ENCODE measurements at regions not wholly inside any gene's neighbourhood (a gene's known extent, or its start where the extent isn't known, plus 50 kb on each side); places are given as distances from the start of the nearest gene placed in this dataset.
"Not testable (repeated sequence)": the region's sequence is repeated elsewhere in the genome, so short reads cannot be mapped to it uniquely, and the experiment has no call there.

- TF ChIP-seq EZH2phosphoT487 (IDR thresholded peaks at IDR 0.05; ENCODE audit: borderline replicate concordance, low read length) = no peak
- TF ChIP-seq, protein P1, sequence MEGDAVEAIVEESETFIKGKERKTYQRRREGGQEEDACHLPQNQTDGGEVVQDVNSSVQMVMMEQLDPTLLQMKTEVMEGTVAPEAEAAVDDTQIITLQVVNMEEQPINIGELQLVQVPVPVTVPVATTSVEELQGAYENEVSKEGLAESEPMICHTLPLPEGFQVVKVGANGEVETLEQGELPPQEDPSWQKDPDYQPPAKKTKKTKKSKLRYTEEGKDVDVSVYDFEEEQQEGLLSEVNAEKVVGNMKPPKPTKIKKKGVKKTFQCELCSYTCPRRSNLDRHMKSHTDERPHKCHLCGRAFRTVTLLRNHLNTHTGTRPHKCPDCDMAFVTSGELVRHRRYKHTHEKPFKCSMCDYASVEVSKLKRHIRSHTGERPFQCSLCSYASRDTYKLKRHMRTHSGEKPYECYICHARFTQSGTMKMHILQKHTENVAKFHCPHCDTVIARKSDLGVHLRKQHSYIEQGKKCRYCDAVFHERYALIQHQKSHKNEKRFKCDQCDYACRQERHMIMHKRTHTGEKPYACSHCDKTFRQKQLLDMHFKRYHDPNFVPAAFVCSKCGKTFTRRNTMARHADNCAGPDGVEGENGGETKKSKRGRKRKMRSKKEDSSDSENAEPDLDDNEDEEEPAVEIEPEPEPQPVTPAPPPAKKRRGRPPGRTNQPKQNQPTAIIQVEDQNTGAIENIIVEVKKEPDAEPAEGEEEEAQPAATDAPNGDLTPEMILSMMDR (IDR thresholded peaks at IDR 0.05; ENCODE audit: low read depth, low read length, poor library complexity, severe bottlenecking) = no peak
These were observed 198.7 kb upstream of the ADAMTS3 start for GRCh38 chr4:72767618-72768302.

GRCh38 chr4:72765788-72766187 lies 196.8 kb upstream of the ADAMTS3 start:
- not testable (repeated sequence) for H3K9me3 ChIP-seq (ENCODE audit: control insufficient read depth, insufficient read depth, low read length); H3K4me2 ChIP-seq (ENCODE audit: low read length); H3K79me2 ChIP-seq (ENCODE audit: control insufficient read depth, low read length); H3K27ac ChIP-seq (ENCODE audit: low read depth, low read length); H3F3A ChIP-seq (ENCODE audit: control insufficient read depth, insufficient read depth); H3K36me3 ChIP-seq (ENCODE audit: control insufficient read depth, low read length); H4K20me1 ChIP-seq (ENCODE audit: control insufficient read depth, insufficient read depth, low read depth, low read length); H3K4me1 ChIP-seq (ENCODE audit: control insufficient read depth, low read length); H3K27me3 ChIP-seq (ENCODE audit: control insufficient read depth, low read length); H3K9me2 ChIP-seq (replicated peaks; ENCODE audit: control insufficient read depth, low read length); H3K4me3 ChIP-seq (ENCODE audit: low read length)

More at GRCh38 chr4:72767618-72768302, 198.7 kb upstream of the ADAMTS3 start:
- no peak overlapping the region for H3K27ac ChIP-seq (ENCODE audit: low read depth, low read length)
- no peak overlapping the region for H3K4me3 ChIP-seq (ENCODE audit: low read length)
- H3K9me2 ChIP-seq (replicated peaks; ENCODE audit: control insufficient read depth, low read length) = no peaks in the 10 kb centered on the region
- no peak overlapping the region for H3K4me2 ChIP-seq (ENCODE audit: low read length)
- no peaks in the 10 kb centered on the region for H3K27me3 ChIP-seq (ENCODE audit: control insufficient read depth, low read length)
- no peaks in the 10 kb centered on the region for H3K9me3 ChIP-seq (ENCODE audit: control insufficient read depth, insufficient read depth, low read length)
- H3K79me2 ChIP-seq (ENCODE audit: control insufficient read depth, low read length) = no peaks in the 10 kb centered on the region
- H3F3A ChIP-seq (ENCODE audit: control insufficient read depth, insufficient read depth) = no peaks in the 10 kb centered on the region
- no peaks in the 10 kb centered on the region for H3K4me1 ChIP-seq (ENCODE audit: control insufficient read depth, low read length)
- no peaks in the 10 kb centered on the region for H3K36me3 ChIP-seq (ENCODE audit: control insufficient read depth, low read length)
- no peaks in the 10 kb centered on the region for H4K20me1 ChIP-seq (ENCODE audit: control insufficient read depth, insufficient read depth, low read depth, low read length)

DNA sequence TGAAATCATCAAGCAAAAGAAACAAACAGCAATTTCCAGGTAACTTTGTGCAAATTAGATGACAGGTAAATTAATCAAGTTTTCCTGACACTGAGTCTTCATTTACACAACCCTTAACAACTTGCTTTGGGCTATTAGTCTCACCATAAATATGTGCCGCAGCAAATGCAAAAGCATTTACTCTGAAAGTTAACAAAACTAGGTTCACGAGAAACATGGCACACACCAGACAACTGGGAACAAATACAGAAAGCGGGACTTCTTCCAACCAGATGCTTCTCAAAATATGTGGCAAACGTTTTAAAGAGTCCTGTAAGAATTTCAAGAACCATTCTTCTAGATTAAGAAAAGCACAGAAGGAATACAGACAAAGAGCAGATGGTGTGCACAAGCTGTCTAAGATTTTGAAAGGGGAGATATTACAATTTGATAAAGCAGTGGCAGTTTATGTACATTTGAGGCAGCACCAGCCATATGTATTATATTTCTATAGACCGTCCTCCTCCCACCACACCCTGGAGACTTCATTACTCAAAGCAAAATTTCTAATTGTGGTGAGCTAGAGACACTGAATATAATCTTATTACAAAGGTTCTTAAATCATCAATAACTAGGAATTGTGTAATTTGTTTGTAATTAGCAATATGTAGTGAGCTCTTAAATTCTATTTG lies 192.5 kb upstream of the ADAMTS3 start:
- Histone ChIP-seq H3K4me2 (ENCODE audit: low read length) (no peak overlapping the region), H3K4me1 (ENCODE audit: control insufficient read depth, low read length) (no peaks in the 10 kb centered on the region), H3K9me3 (ENCODE audit: control insufficient read depth, insufficient read depth, low read length) (no peaks in the 10 kb centered on the region), H3F3A (ENCODE audit: control insufficient read depth, insufficient read depth) (no peaks in the 10 kb centered on the region), H3K79me2 (ENCODE audit: control insufficient read depth, low read length) (no peaks in the 10 kb centered on the region), H3K36me3 (ENCODE audit: control insufficient read depth, low read length) (no peaks in the 10 kb centered on the region), H4K20me1 (ENCODE audit: control insufficient read depth, insufficient read depth, low read depth, low read length) (no peaks in the 10 kb centered on the region), H3K27ac (ENCODE audit: low read depth, low read length) (no peak overlapping the region), H3K27me3 (ENCODE audit: control insufficient read depth, low read length) (no peaks in the 10 kb centered on the region), H3K9me2 (replicated peaks; ENCODE audit: control insufficient read depth, low read length) (no peaks in the 10 kb centered on the region), H3K4me3 (ENCODE audit: low read length) (no peak overlapping the region)
- TF ChIP-seq, protein P1 (IDR thresholded peaks at IDR 0.05; ENCODE audit: low read depth, low read length, poor library complexity, severe bottlenecking) = no peak
- no peak for TF ChIP-seq EZH2phosphoT487 (IDR thresholded peaks at IDR 0.05; ENCODE audit: borderline replicate concordance, low read length)

GRCh38 chr4:72753414-72753813 lies 184.4 kb upstream of the ADAMTS3 start:
- not testable (repeated sequence) for H3K79me2 ChIP-seq (ENCODE audit: control insufficient read depth, low read length); H3K4me2 ChIP-seq (ENCODE audit: low read length); H4K20me1 ChIP-seq (ENCODE audit: control insufficient read depth, insufficient read depth, low read depth, low read length); H3K27me3 ChIP-seq (ENCODE audit: control insufficient read depth, low read length); H3K4me1 ChIP-seq (ENCODE audit: control insufficient read depth, low read length); H3K9me3 ChIP-seq (ENCODE audit: control insufficient read depth, insufficient read depth, low read length); H3K36me3 ChIP-seq (ENCODE audit: control insufficient read depth, low read length); H3K9me2 ChIP-seq (replicated peaks; ENCODE audit: control insufficient read depth, low read length); H3F3A ChIP-seq (ENCODE audit: control insufficient read depth, insufficient read depth); H3K27ac ChIP-seq (ENCODE audit: low read depth, low read length); H3K4me3 ChIP-seq (ENCODE audit: low read length)
